ENCODE measurements at regions not wholly inside any gene's neighbourhood (a gene's known extent, or its start where the extent isn't known, plus 50 kb on each side); places are given as distances from the start of the nearest gene placed in this dataset.

DNA sequence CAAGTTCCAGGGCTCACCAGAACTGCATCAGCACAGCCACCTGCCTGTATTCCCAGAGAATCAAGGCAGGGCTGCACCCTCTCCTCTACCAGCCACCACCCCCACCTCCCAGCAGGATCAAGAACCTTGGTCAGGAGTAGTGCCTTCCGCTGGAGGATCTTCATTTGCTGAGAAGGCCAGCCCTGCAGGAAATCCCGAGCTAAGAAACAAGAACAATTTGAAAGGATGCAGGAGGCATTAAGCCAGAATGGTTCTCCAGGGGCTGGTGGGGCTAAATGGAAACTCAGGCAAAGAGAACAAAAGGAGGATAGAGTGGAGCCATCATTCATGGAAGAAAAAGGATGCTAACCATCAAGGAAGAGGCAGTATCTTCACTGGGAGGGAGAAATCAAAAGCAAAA is 147.3 kb upstream of the SLC14A2 start:
- TF ChIP-seq CTCF (IDR thresholded peaks at IDR 0.05; ENCODE audit: poor library complexity, severe bottlenecking), result no peak
- H3K27me3 ChIP-seq (ENCODE audit: insufficient read depth, poor library complexity, severe bottlenecking), result no peaks in the 10 kb centered on the region
- ATAC-seq (ENCODE audit: low read depth) (no peak), DNase-seq (ENCODE audit: low spot score) (no peak)
- H3K36me3 ChIP-seq (ENCODE audit: low read depth), result no peaks in the 10 kb centered on the region
- no peak overlapping the region for H3K27ac ChIP-seq (ENCODE audit: poor library complexity, severe bottlenecking)
- H3K4me1 ChIP-seq (ENCODE audit: insufficient read depth, poor library complexity, severe bottlenecking), result no peaks in the 10 kb centered on the region
- no peak overlapping the region for H3K4me3 ChIP-seq (ENCODE audit: severe bottlenecking)
- H3K9me3 ChIP-seq (ENCODE audit: severe bottlenecking), result no peaks in the 10 kb centered on the region

DNA sequence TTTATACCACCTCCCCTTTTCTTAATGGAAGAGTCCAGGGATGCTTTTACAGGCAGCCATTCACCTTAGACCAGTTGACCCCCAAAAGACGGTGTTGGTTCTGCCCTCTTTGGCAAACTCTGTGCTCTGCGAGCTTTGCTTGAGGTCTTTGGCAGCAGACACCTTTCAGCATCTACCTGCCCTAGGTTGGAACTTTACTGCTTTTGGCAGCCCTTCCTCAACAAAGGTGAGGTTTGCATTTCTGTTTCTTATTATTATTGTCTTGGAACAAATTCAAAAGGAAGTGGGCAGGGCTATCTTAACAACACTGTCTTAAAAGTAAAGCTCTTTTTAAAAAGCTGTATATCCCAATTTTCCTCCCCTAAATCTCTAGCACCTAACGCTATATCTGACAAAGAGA is 136.4 kb upstream of the SLC14A2 start:
- Histone ChIP-seq H3K27me3 (ENCODE audit: insufficient read depth, poor library complexity, severe bottlenecking) (no peaks in the 10 kb centered on the region), H3K36me3 (ENCODE audit: low read depth) (no peaks in the 10 kb centered on the region), H3K4me1 (ENCODE audit: insufficient read depth, poor library complexity, severe bottlenecking) (no peaks in the 10 kb centered on the region), H3K9me3 (ENCODE audit: severe bottlenecking) (no peaks in the 10 kb centered on the region), H3K4me3 (ENCODE audit: severe bottlenecking) (no peak overlapping the region), H3K27ac (ENCODE audit: poor library complexity, severe bottlenecking) (no peak overlapping the region)
- ATAC-seq (ENCODE audit: low read depth) (no peak), DNase-seq (ENCODE audit: low spot score) (no peak)
- TF ChIP-seq CTCF (IDR thresholded peaks at IDR 0.05; ENCODE audit: poor library complexity, severe bottlenecking), result no peak

DNA sequence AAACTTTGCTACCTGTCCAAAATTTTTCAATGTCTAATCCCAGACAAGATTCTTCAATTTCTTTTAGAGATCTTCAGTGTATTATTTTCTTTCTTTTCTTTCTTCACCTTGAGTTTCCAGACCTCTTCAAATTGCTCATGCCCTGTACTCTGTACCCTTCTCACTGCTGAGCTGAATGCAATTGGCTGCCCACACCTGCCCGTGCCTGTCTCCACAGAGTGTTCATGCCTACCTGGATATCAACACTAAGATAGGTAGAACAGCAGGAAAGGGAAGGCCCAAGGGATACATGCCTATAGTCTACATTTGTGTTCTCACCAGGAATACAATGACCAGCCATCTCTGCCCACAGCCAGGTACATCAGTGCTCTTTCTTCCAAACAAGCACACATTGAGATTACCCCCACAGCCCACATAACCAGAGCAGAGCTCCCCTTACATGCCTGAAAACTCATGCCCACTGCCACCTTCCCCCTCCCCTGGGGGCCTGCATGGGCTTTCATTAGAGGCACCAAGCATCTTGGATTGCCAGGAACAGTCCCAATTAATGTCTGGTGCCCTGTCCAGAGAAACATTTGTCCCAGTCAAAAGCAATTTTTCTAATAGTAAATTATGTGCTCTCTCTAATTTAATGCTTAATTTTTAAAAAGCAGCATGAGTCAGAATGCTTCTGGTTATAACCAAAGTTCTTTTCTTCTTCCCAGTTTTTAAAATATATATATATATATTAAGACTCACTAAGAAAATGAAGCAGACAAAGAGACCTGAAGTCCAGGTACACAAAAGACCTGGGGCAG is 134.9 kb upstream of the SLC14A2 start:
- Histone ChIP-seq H3K4me1 (ENCODE audit: insufficient read depth, poor library complexity, severe bottlenecking) (no peaks in the 10 kb centered on the region), H3K9me3 (ENCODE audit: severe bottlenecking) (no peaks in the 10 kb centered on the region), H3K27ac (ENCODE audit: poor library complexity, severe bottlenecking) (no peak overlapping the region), H3K4me3 (ENCODE audit: severe bottlenecking) (no peak overlapping the region), H3K27me3 (ENCODE audit: insufficient read depth, poor library complexity, severe bottlenecking) (no peaks in the 10 kb centered on the region), H3K36me3 (ENCODE audit: low read depth) (no peaks in the 10 kb centered on the region)
- ATAC-seq (ENCODE audit: low read depth) (no peak), DNase-seq (ENCODE audit: low spot score) (no peak)
- TF ChIP-seq CTCF (IDR thresholded peaks at IDR 0.05; ENCODE audit: poor library complexity, severe bottlenecking), result no peak

DNA sequence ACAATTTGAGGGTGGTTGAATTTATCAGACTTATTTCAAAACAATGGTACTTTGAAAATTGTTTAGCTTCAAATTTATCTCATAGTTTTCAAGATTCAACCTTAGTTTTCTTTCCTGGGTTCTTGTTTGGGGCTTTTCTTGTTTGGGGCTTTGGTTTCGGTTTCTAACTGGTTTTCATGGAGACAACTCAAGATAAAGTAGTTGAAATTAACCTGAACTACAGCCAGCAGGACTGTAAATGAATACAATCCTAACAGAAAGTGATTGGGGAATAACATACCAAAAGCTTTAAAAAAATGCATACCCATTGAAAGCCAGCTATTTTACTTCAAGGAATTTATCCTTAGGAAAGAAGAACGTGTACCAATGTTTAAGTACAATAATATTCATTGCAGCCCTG is 133.5 kb upstream of the SLC14A2 start:
- no peak for DNase-seq (ENCODE audit: low spot score)
- Histone ChIP-seq H3K27ac (ENCODE audit: poor library complexity, severe bottlenecking) (no peak overlapping the region), H3K9me3 (ENCODE audit: severe bottlenecking) (no peaks in the 10 kb centered on the region), H3K4me1 (ENCODE audit: insufficient read depth, poor library complexity, severe bottlenecking) (no peaks in the 10 kb centered on the region), H3K36me3 (ENCODE audit: low read depth) (no peaks in the 10 kb centered on the region), H3K4me3 (ENCODE audit: severe bottlenecking) (no peak overlapping the region), H3K27me3 (ENCODE audit: insufficient read depth, poor library complexity, severe bottlenecking) (no peaks in the 10 kb centered on the region)
- no peak for TF ChIP-seq CTCF (IDR thresholded peaks at IDR 0.05; ENCODE audit: poor library complexity, severe bottlenecking)
- ATAC-seq (ENCODE audit: low read depth), result no peak

DNA sequence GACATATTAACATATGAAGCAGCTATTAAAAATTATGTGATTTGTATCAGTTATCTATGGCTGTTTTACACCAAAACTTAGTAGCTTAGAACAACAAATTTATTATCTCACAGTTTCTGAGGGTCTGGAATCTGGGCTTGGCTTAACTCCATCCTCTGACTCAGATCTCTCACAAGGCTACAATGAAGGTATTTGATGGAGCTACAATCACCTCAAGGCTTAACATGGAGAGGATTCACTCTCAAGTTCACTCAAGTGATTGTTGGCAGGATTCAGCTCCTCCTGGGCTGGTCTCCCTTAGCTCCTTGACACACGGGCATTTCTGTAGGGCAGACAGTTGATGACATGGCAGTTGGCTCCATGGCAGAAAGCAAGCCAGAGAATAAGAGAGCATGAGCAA is 133.0 kb upstream of the SLC14A2 start:
- no peaks in the 10 kb centered on the region for H3K9me3 ChIP-seq (ENCODE audit: severe bottlenecking)
- no peak for DNase-seq (ENCODE audit: low spot score)
- no peak overlapping the region for H3K27ac ChIP-seq (ENCODE audit: poor library complexity, severe bottlenecking)
- H3K4me1 ChIP-seq (ENCODE audit: insufficient read depth, poor library complexity, severe bottlenecking), result no peaks in the 10 kb centered on the region
- no peaks in the 10 kb centered on the region for H3K27me3 ChIP-seq (ENCODE audit: insufficient read depth, poor library complexity, severe bottlenecking)
- no peaks in the 10 kb centered on the region for H3K36me3 ChIP-seq (ENCODE audit: low read depth)
- ATAC-seq (ENCODE audit: low read depth), result no peak
- no peak for TF ChIP-seq CTCF (IDR thresholded peaks at IDR 0.05; ENCODE audit: poor library complexity, severe bottlenecking)
- H3K4me3 ChIP-seq (ENCODE audit: severe bottlenecking), result no peak overlapping the region
